Gastroesophageal sphincter (tissue), 4 donors: ENCODE measurements at regions not wholly inside any gene's neighbourhood (a gene's known extent, or its start where the extent isn't known, plus 50 kb on each side); places are given as distances from the start of the nearest gene placed in this dataset.

Experiments
- ATAC-seq: fragments of 150-250 bp; one replicate; pipeline ENCODE4 v1.9.1; 2016; ENCODE audit warnings: mild to moderate bottlenecking, moderate library complexity
- H3K27ac ChIP-seq, 4 donors: fragments of 200-600 bp; sonication (generic) in 3 of 4; 1 replicate in 3 of 4; 2 replicates in 1 of 4; pipeline ENCODE4 v1.5.1; 2016 to 2019
- H3K27me3 ChIP-seq: fragments of 200-600 bp; sonication (generic); one replicate; pipeline ENCODE4 v1.5.1; 2019
- H3K36me3 ChIP-seq, 2 donors: fragments of 200-600 bp; sonication (generic); one replicate each; pipeline ENCODE4 v1.5.1; 2019; ENCODE audit warnings: control low read depth in 1 of 2
- H3K4me1 ChIP-seq, 3 donors: fragments of 200-600 bp; sonication (generic); 1 replicate in 2 of 3; 2 replicates in 1 of 3; pipeline ENCODE4 v1.5.1; 2016 to 2019; ENCODE audit warnings: control low read depth in 2 of 3
- H3K4me3 ChIP-seq, 2 donors: fragments of 200-600 bp; sonication (generic); one replicate each; pipeline ENCODE4 v1.5.1; 2019; ENCODE audit warnings: mild to moderate bottlenecking in 1 of 2, moderate library complexity in 1 of 2
- H3K9me3 ChIP-seq, 3 donors: fragments of 200-600 bp; sonication (generic); one replicate each; pipeline ENCODE4 v1.5.1; 2017 to 2019; ENCODE audit warnings: control low read depth in 2 of 3
- EP300 ChIP-seq: sonication (generic); formaldehyde crosslinking; IDR thresholded peaks from one replicate; pipeline ENCODE4 v1.6.1; 2017; ENCODE audit warnings: antibody characterized with exemption, mild to moderate bottlenecking
- POLR2A ChIP-seq, 2 donors: fragments of 450-650 bp; IDR thresholded peaks; one replicate each; pipeline ENCODE4 v1.6.1; 2017; ENCODE audit warnings: antibody characterized with exemption in 2 of 2, mild to moderate bottlenecking in 2 of 2, moderate library complexity in 1 of 2
- POLR2AphosphoS5 ChIP-seq: sonication (generic); formaldehyde crosslinking; IDR thresholded peaks from one replicate; pipeline ENCODE4 v1.6.1; 2017; ENCODE audit warnings: antibody characterized with exemption
- WGBS, 2 donors: methylation state at CpG; one replicate each; pipeline ENCODE4 v1.1.5; 2018; ENCODE audit warnings: low coverage in 1 of 2; 5-methylcytosine and 5-hydroxymethylcytosine counted together
- TF ChIP-seq, protein P1 (sequence below), 4 experiments: fragments of 200-600 bp in 2 of 4; fragments of 450-650 bp in 2 of 4; sonication (generic) in 1 of 4; IDR thresholded peaks; one replicate each; pipeline ENCODE4 v1.5.1; 2017 to 2019; ENCODE audit warnings: antibody characterized with exemption in 4 of 4, mild to moderate bottlenecking in 2 of 4, moderate library complexity in 2 of 4

GRCh38 chr7:131000873-131001272 lies 266.9 kb upstream of the KLF14 start:
- Histone ChIP-seq H3K36me3 (peaks cover 0 to 18% of the 10 kb centered on the region in 2 donors), H3K27ac (no peak overlapping the region), H3K9me3 (peaks cover 0 to 5% (median 0%) of the 10 kb centered on the region in 3 donors), H3K4me3 (no peak overlapping the region), H3K27me3 (no peaks in the 10 kb centered on the region), H3K4me1 (peaks cover 8 to 76% (median 29%) of the 10 kb centered on the region in 3 donors)
- ATAC-seq, result no peak
- TF ChIP-seq POLR2A (IDR thresholded peaks at IDR 0.05) (no peak), POLR2AphosphoS5 (no peak), EP300 (no peak)
- TF ChIP-seq, protein P1, sequence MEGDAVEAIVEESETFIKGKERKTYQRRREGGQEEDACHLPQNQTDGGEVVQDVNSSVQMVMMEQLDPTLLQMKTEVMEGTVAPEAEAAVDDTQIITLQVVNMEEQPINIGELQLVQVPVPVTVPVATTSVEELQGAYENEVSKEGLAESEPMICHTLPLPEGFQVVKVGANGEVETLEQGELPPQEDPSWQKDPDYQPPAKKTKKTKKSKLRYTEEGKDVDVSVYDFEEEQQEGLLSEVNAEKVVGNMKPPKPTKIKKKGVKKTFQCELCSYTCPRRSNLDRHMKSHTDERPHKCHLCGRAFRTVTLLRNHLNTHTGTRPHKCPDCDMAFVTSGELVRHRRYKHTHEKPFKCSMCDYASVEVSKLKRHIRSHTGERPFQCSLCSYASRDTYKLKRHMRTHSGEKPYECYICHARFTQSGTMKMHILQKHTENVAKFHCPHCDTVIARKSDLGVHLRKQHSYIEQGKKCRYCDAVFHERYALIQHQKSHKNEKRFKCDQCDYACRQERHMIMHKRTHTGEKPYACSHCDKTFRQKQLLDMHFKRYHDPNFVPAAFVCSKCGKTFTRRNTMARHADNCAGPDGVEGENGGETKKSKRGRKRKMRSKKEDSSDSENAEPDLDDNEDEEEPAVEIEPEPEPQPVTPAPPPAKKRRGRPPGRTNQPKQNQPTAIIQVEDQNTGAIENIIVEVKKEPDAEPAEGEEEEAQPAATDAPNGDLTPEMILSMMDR (IDR thresholded peaks at IDR 0.05), result no peak
- 100% methylated on average over 1 of the region's 2 CpGs; no CpG with 5 or more reads in 1 of the 2 donors for WGBS, 2 donors

DNA sequence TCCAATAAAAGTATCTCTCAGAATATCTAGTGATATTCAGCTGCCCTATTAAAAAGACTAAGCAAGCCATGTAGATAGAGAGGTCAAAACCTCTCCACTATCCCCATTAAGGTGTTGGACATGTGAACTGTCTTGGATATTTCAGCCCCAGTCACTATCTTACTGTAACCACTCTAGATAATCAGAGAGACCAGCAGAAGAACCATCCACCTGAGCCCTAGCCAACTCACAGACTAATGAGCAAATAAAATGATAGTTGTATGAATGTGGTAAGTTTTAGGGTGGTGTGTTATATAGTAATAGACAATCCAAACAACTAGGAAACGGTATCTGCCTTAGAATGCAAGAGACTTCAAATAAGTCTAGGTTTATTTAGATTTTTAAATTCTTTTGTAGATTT lies 268.6 kb upstream of the KLF14 start:
- H3K36me3 ChIP-seq, result peaks cover 0 to 18% of the 10 kb centered on the region in 2 donors
- WGBS, 2 donors, result 88 to 89% methylated on average over 1 of the region's 1 CpG
- TF ChIP-seq POLR2AphosphoS5 (no peak), EP300 (no peak), POLR2A (IDR thresholded peaks at IDR 0.05) (no peak)
- TF ChIP-seq, protein P1 (IDR thresholded peaks at IDR 0.05), result no peak
- H3K27me3 ChIP-seq, result no peaks in the 10 kb centered on the region
- peaks cover 0 to 5% (median 0%) of the 10 kb centered on the region in 3 donors for H3K9me3 ChIP-seq
- no peak for ATAC-seq
- H3K4me3 ChIP-seq, result no peak overlapping the region
- no peak overlapping the region for H3K27ac ChIP-seq
- peaks cover 3 to 74% (median 13%) of the 10 kb centered on the region in 3 donors for H3K4me1 ChIP-seq

DNA sequence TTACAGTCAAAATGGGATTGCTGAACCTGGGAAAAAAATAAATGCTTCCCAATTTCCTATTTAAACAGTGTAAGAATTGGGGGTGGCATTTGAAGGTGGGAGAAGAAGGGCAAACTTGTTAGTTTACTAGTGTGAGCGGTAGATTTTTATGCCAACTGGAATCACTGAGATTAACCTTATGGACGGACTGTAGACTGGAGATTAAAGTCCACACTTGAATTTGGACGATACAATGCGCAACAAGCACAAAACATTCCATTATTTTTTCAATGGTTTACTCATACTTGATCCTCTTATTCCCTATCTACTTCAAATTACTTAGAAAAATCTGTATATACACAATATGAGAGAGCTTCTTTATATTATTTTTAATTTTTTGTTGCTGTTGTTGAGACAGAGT lies 269.6 kb upstream of the KLF14 start:
- peaks cover 0 to 18% of the 10 kb centered on the region in 2 donors for H3K36me3 ChIP-seq
- TF ChIP-seq POLR2AphosphoS5 (no peak), POLR2A (IDR thresholded peaks at IDR 0.05) (no peak), EP300 (no peak)
- TF ChIP-seq, protein P1 (IDR thresholded peaks at IDR 0.05), result no peak
- H3K4me1 ChIP-seq, result peaks cover 8 to 74% (median 13%) of the 10 kb centered on the region in 3 donors
- WGBS, 2 donors, result 84 to 96% methylated on average over 4 of the region's 4 CpGs
- peaks cover 0 to 5% (median 0%) of the 10 kb centered on the region in 3 donors for H3K9me3 ChIP-seq
- H3K27ac ChIP-seq, result no peak overlapping the region
- no peak for ATAC-seq
- H3K27me3 ChIP-seq, result no peaks in the 10 kb centered on the region
- H3K4me3 ChIP-seq, result no peak overlapping the region

- no peak overlapping the region for H3K4me3 ChIP-seq
- 0% methylated on average over 1 of the region's 1 CpG for WGBS, 2 donors
Measured at GRCh38 chr7:131004371-131004770, 270.4 kb upstream of the KLF14 start.

More at GRCh38 chr7:131004371-131004770, 270.4 kb upstream of the KLF14 start:
- Histone ChIP-seq H3K27me3 (no peaks in the 10 kb centered on the region), H3K27ac (no peak overlapping the region), H3K4me1 (peaks cover 13 to 74% (median 13%) of the 10 kb centered on the region in 3 donors), H3K36me3 (peaks cover 0 to 18% of the 10 kb centered on the region in 2 donors), H3K9me3 (peaks cover 0 to 5% (median 0%) of the 10 kb centered on the region in 3 donors)
- TF ChIP-seq POLR2A (IDR thresholded peaks at IDR 0.05), result no peak
- TF ChIP-seq, protein P1 (IDR thresholded peaks at IDR 0.05), result no peak
- TF ChIP-seq POLR2AphosphoS5, result no peak
- no peak for TF ChIP-seq EP300
- ATAC-seq, result no peak
